ENCODE measurements at regions not wholly inside any gene's neighbourhood (a gene's known extent, or its start where the extent isn't known, plus 50 kb on each side); places are given as distances from the start of the nearest gene placed in this dataset.

- Mint-ChIP-seq H3K4me3 (no peak overlapping the region), H3K27ac (no peak overlapping the region), H3K27me3 (ENCODE audit: low read depth) (no peaks in the 10 kb centered on the region), H3K4me1 (peaks cover 16% of the 10 kb centered on the region), H3K36me3 (peaks cover 20% of the 10 kb centered on the region), H3K9me3 (peaks cover 23% of the 10 kb centered on the region)
- ATAC-seq (no peak), DNase-seq (ENCODE audit: low spot score) (no peak)
- no peak for TF ChIP-seq ZBTB43 (CRISPR knock-in tag; IDR thresholded peaks at IDR 0.05)
- TF ChIP-seq ELF4 (CRISPR knock-in tag; IDR thresholded peaks at IDR 0.05; ENCODE audit: low read depth) = no peak
- no peak for TF ChIP-seq GRHL2 (CRISPR knock-in tag; IDR thresholded peaks at IDR 0.05; ENCODE audit: insufficient replicate concordance, severe bottlenecking)
- TF ChIP-seq NFYB (CRISPR knock-in tag; conservative IDR thresholded peaks at IDR 0.05; ENCODE audit: low read depth) = no peak
- TF ChIP-seq IRF2 (CRISPR knock-in tag; IDR thresholded peaks at IDR 0.05; ENCODE audit: borderline replicate concordance, low read depth) = no peak
- TF ChIP-seq ZNF671 (CRISPR knock-in tag; IDR thresholded peaks at IDR 0.05) = no peak
- TF ChIP-seq PREB (CRISPR knock-in tag; IDR thresholded peaks at IDR 0.05; ENCODE audit: borderline replicate concordance) = no peak
- TF ChIP-seq, protein P1, sequence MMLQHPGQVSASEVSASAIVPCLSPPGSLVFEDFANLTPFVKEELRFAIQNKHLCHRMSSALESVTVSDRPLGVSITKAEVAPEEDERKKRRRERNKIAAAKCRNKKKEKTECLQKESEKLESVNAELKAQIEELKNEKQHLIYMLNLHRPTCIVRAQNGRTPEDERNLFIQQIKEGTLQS (CRISPR knock-in tag; conservative IDR thresholded peaks at IDR 0.05) = no peak
- CTCF ChIA-PET = no interaction called here
- POLR2A ChIA-PET = no interaction called here
These were observed 112.5 kb downstream of the EFEMP1 start for GRCh38 chr2:55811048-55811447.

GRCh38 chr2:55810622-55811020 lies 113.0 kb downstream of the EFEMP1 start:
- peaks cover 16% of the 10 kb centered on the region for H3K4me1 Mint-ChIP-seq
- H3K27me3 Mint-ChIP-seq (ENCODE audit: low read depth) = no peaks in the 10 kb centered on the region
- TF ChIP-seq SMAD4 (CRISPR knock-in tag; IDR thresholded peaks at IDR 0.05) (no peak), ERG (CRISPR knock-in tag; IDR thresholded peaks at IDR 0.05) (no peak), TP53 (CRISPR knock-in tag; IDR thresholded peaks at IDR 0.05) (no peak), SOX15 (CRISPR knock-in tag; IDR thresholded peaks at IDR 0.05) (no peak)
- ATAC-seq = no peak
- H3K36me3 Mint-ChIP-seq = peaks cover 20% of the 10 kb centered on the region
- peaks cover 23% of the 10 kb centered on the region for H3K9me3 Mint-ChIP-seq
- H3K4me3 Mint-ChIP-seq = no peak overlapping the region
- ChIA-PET CTCF (no interaction called here), POLR2A (no interaction called here)
- no peak for DNase-seq (ENCODE audit: low spot score)
- H3K27ac Mint-ChIP-seq = no peak overlapping the region

DNA sequence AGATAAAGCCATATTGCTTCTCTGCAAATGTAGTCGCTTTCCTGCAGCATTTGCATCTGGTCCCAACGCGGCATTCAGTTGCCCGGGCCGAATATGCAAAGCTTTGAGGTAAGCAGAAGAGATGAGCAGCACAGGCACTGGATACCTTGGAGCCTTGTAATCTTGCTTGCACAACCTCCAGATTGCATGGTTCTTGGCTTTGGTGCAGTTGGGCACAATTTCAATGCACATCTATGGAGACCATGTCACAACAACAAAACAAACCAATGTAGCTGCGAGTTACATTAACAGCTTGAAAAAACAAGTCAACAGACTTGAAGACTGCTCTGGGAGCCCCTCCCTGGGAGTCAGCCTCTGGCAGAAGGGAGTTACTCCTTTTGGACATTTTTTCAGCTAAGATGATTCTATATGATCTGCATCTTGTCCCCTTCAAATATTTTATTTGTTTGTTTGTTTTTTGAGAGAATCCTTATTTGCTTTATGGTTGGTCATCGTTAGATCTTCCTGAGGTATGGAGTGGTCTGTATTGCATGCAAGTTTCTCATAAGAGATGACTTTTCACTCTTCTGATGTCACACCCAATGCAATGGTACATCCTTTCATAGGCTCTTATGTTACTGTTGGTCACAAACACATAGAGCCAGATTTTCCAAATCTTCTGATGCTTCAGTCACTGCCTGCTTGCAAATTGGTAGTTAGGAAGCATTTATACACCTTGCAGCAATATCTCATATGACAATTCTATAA lies 113.5 kb downstream of the EFEMP1 start:
- peak; percentile 44; the same call in 1 of the 2 replicates for ATAC-seq
- ChIA-PET POLR2A (no interaction called here), CTCF (no interaction called here)
- H3K27ac Mint-ChIP-seq = no peak overlapping the region
- peaks cover 17% of the 10 kb centered on the region for H3K9me3 Mint-ChIP-seq
- DNase-seq (ENCODE audit: low spot score) = peak; percentile 12
- TF ChIP-seq TEAD1 (CRISPR knock-in tag; IDR thresholded peaks at IDR 0.05) (no peak), SMAD4 (CRISPR knock-in tag; IDR thresholded peaks at IDR 0.05) (no peak), ZNF416 (CRISPR knock-in tag; IDR thresholded peaks at IDR 0.05) (no peak), TCF7 (CRISPR knock-in tag; IDR thresholded peaks at IDR 0.05; ENCODE audit: low read depth) (no peak), NFE2L1 (CRISPR knock-in tag; IDR thresholded peaks at IDR 0.05) (no peak), SP1 (CRISPR knock-in tag; conservative IDR thresholded peaks at IDR 0.05) (no peak), NFATC4 (CRISPR knock-in tag; IDR thresholded peaks at IDR 0.05) (no peak), OVOL2 (CRISPR knock-in tag; IDR thresholded peaks at IDR 0.05; ENCODE audit: borderline replicate concordance) (no peak), ZNF121 (CRISPR knock-in tag; IDR thresholded peaks at IDR 0.05) (no peak)
- H3K4me3 Mint-ChIP-seq = no peak overlapping the region
- H3K27me3 Mint-ChIP-seq (ENCODE audit: low read depth) = no peaks in the 10 kb centered on the region
- peaks cover 16% of the 10 kb centered on the region for H3K4me1 Mint-ChIP-seq
- peaks cover 15% of the 10 kb centered on the region for H3K36me3 Mint-ChIP-seq
